ENCODE measurements at regions not wholly inside any gene's neighbourhood (a gene's known extent, or its start where the extent isn't known, plus 50 kb on each side); places are given as distances from the start of the nearest gene placed in this dataset.

GRCh38 chr19:20349206-20349605 lies 182.2 kb downstream of the ZNF486 start:
- no peak for DNase-seq (ENCODE audit: low read depth)
- no peak for TF ChIP-seq CTCF (IDR thresholded peaks at IDR 0.05; ENCODE audit: insufficient read depth, low read length)
- no peak overlapping the region for H3K4me3 ChIP-seq (ENCODE audit: low read depth, low read length)

GRCh38 chr19:20339444-20339843 lies 172.4 kb downstream of the ZNF486 start:
- no peak for DNase-seq (ENCODE audit: low read depth)
- H3K4me3 ChIP-seq (ENCODE audit: low read depth, low read length), result no peak overlapping the region
- no peak for TF ChIP-seq CTCF (IDR thresholded peaks at IDR 0.05; ENCODE audit: insufficient read depth, low read length)

- DNase-seq (ENCODE audit: low read depth), result no peak
- no peak for TF ChIP-seq CTCF (IDR thresholded peaks at IDR 0.05; ENCODE audit: insufficient read depth, low read length)
- H3K4me3 ChIP-seq (ENCODE audit: low read depth, low read length), result no peak overlapping the region
Observed at GRCh38 chr19:20334760-20335159, 167.7 kb downstream of the ZNF486 start.

GRCh38 chr19:20333508-20333907 lies 166.5 kb downstream of the ZNF486 start:
- DNase-seq (ENCODE audit: low read depth), result no peak
- H3K4me3 ChIP-seq (ENCODE audit: low read depth, low read length), result no peak overlapping the region
- TF ChIP-seq CTCF (IDR thresholded peaks at IDR 0.05; ENCODE audit: insufficient read depth, low read length), result no peak

- no peak overlapping the region for H3K4me3 ChIP-seq (ENCODE audit: low read depth, low read length)
Observed at GRCh38 chr19:20325151-20325550, 158.1 kb downstream of the ZNF486 start.

GRCh38 chr19:20321139-20321763 lies 154.2 kb downstream of the ZNF486 start:
- no peak overlapping the region for H3K4me3 ChIP-seq (ENCODE audit: low read depth, low read length)
- no peak for TF ChIP-seq CTCF (IDR thresholded peaks at IDR 0.05; ENCODE audit: insufficient read depth, low read length)
- DNase-seq (ENCODE audit: low read depth), result no peak

More at GRCh38 chr19:20325151-20325550, 158.1 kb downstream of the ZNF486 start:
- no peak for TF ChIP-seq CTCF (IDR thresholded peaks at IDR 0.05; ENCODE audit: insufficient read depth, low read length)
- no peak for DNase-seq (ENCODE audit: low read depth)

- no peak for DNase-seq (ENCODE audit: low read depth)
- TF ChIP-seq CTCF (IDR thresholded peaks at IDR 0.05; ENCODE audit: insufficient read depth, low read length), result no peak
- H3K4me3 ChIP-seq (ENCODE audit: low read depth, low read length), result no peak overlapping the region
Observed at GRCh38 chr19:20320191-20320590, 153.2 kb downstream of the ZNF486 start.

All from fibroblast of the aortic adventitia (primary cell).